GM23338 (cell line): ENCODE measurements at regions not wholly inside any gene's neighbourhood (a gene's known extent, or its start where the extent isn't known, plus 50 kb on each side); places are given as distances from the start of the nearest gene placed in this dataset.

Source experiments
- ATAC-seq: fragments of 200-7000 bp; cut with Tn5 transposase; 3 replicates; pipeline ENCODE4 v1.9.1; 2020
- DNase-seq: peaks from one replicate; pipeline ENCODE4 v3.0.0-alpha.2; 2015; ENCODE audit warnings: low spot score
- H2AFZ ChIP-seq: fragments of 200-600 bp; sonication (generic); 2 replicates; pipeline ENCODE4 v1.8.0; 2016; ENCODE audit warnings: antibody characterized with exemption, mild to moderate bottlenecking, moderate library complexity
- H3F3A ChIP-seq: fragments of 200-600 bp; sonication (generic); replicated peaks from 2 replicates; pipeline ENCODE4 v1.8.0; 2017; ENCODE audit warnings: antibody characterized with exemption, mixed run types, low read depth
- H3K27ac ChIP-seq: fragments of 200-600 bp; sonication (generic); 2 replicates; pipeline ENCODE4 v1.6.1; 2016; ENCODE audit warnings: low read depth
- H3K27me3 ChIP-seq: fragments of 200-600 bp; sonication (generic); 2 replicates; pipeline ENCODE4 v1.8.0; 2016; ENCODE audit warnings: mild to moderate bottlenecking, mixed run types, moderate library complexity; ENCODE audit not compliant: insufficient read depth
- H3K36me3 ChIP-seq: fragments of 200-600 bp; sonication (generic); 2 replicates; pipeline ENCODE4 v1.8.0; 2016; ENCODE audit warnings: mild to moderate bottlenecking; ENCODE audit not compliant: insufficient read depth
- H3K4me1 ChIP-seq: fragments of 200-600 bp; sonication (generic); 2 replicates; pipeline ENCODE4 v1.8.0; 2016; ENCODE audit warnings: mild to moderate bottlenecking, moderate library complexity; ENCODE audit not compliant: insufficient read depth
- H3K4me2 ChIP-seq: fragments of 200-600 bp; sonication (generic); 2 replicates; pipeline ENCODE4 v1.7.1; 2017; ENCODE audit warnings: mixed run types
- H3K4me3 ChIP-seq: fragments of 200-600 bp; sonication (generic); 2 replicates; pipeline ENCODE4 v1.6.1; 2016; ENCODE audit warnings: mixed run types
- H3K79me2 ChIP-seq: fragments of 200-600 bp; sonication (generic); replicated peaks from 2 replicates; pipeline ENCODE4 v1.8.0; 2017; ENCODE audit warnings: mild to moderate bottlenecking; ENCODE audit not compliant: insufficient read depth
- H3K9me2 ChIP-seq: fragments of 200-600 bp; sonication (generic); 2 replicates; pipeline ENCODE4 v1.8.0; 2017; ENCODE audit not compliant: insufficient read depth
- H4K20me1 ChIP-seq: fragments of 200-600 bp; sonication (generic); replicated peaks from 2 replicates; pipeline ENCODE4 v1.8.0; 2017; ENCODE audit warnings: mild to moderate bottlenecking; ENCODE audit not compliant: insufficient read depth
- H3K27ac Mint-ChIP-seq: 2 replicates; pipeline ENCODE4 v1.8.0; 2020; ENCODE audit warnings: inconsistent platforms, mild to moderate bottlenecking, moderate library complexity, mixed read lengths
- H3K27me3 Mint-ChIP-seq: 3 replicates; pipeline ENCODE4 v1.8.0; 2022; ENCODE audit warnings: low read depth, mild to moderate bottlenecking, moderate library complexity, mixed read lengths, inconsistent platforms; ENCODE audit not compliant: insufficient read depth, poor library complexity
- H3K36me3 Mint-ChIP-seq: 3 replicates; pipeline ENCODE4 v1.8.0; 2021; ENCODE audit warnings: low read depth, mild to moderate bottlenecking, inconsistent platforms, moderate library complexity, mixed read lengths
- H3K4me1 Mint-ChIP-seq: 3 replicates; pipeline ENCODE4 v1.8.0; 2020; ENCODE audit warnings: mild to moderate bottlenecking, inconsistent platforms, mixed read lengths
- H3K4me3 Mint-ChIP-seq: 3 replicates; pipeline ENCODE4 v1.8.0; 2021; ENCODE audit warnings: moderate library complexity, mild to moderate bottlenecking, inconsistent platforms, mixed read lengths
- H3K9me3 Mint-ChIP-seq: 3 replicates; pipeline ENCODE4 v1.8.0; 2020; ENCODE audit warnings: moderate library complexity, mild to moderate bottlenecking, inconsistent platforms, mixed read lengths
- CREB1 ChIP-seq: fragments of 250-450 bp; sonication (Bioruptor Pico); IDR thresholded peaks from 2 replicates; pipeline ENCODE4 v1.5.0; 2020; ENCODE audit warnings: low read depth, mild to moderate bottlenecking, moderate library complexity
- EZH2 ChIP-seq: fragments of 200-600 bp; sonication (generic); IDR thresholded peaks from one replicate; pipeline ENCODE4 v1.8.0; 2017; ENCODE audit warnings: antibody characterized with exemption, mild to moderate bottlenecking, low read depth; ENCODE audit not compliant: unreplicated experiment
- EZH2phosphoT487 ChIP-seq: fragments of 200-600 bp; sonication (generic); IDR thresholded peaks from one replicate; pipeline ENCODE4 v1.8.1; 2018; ENCODE audit warnings: antibody characterized with exemption; ENCODE audit not compliant: unreplicated experiment
- JUNB ChIP-seq: IDR thresholded peaks from one replicate; pipeline ENCODE4 v1.6.1; 2016; ENCODE audit warnings: antibody characterized with exemption; ENCODE audit not compliant: unreplicated experiment
- POLR2AphosphoS5 ChIP-seq: IDR thresholded peaks from 2 replicates; pipeline ENCODE4 v1.6.1; 2016; ENCODE audit warnings: antibody characterized with exemption, low read depth
- STAT1 ChIP-seq: IDR thresholded peaks from one replicate; pipeline ENCODE4 v1.6.1; 2016; ENCODE audit warnings: antibody characterized with exemption; ENCODE audit not compliant: unreplicated experiment
- ZNF114 ChIP-seq: fragments of 250-450 bp; sonication (Bioruptor Pico); IDR thresholded peaks from 2 replicates; pipeline ENCODE4 v1.5.0; 2020; ENCODE audit warnings: mild to moderate bottlenecking, moderate library complexity
- ZNF331 ChIP-seq: fragments of 250-450 bp; sonication (Bioruptor Pico); IDR thresholded peaks from 2 replicates; pipeline ENCODE4 v1.5.0; 2020; ENCODE audit warnings: low read depth, mild to moderate bottlenecking, moderate library complexity
- ZNF462 ChIP-seq: fragments of 250-450 bp; sonication (Bioruptor Pico); IDR thresholded peaks from 2 replicates; pipeline ENCODE4 v1.5.0; 2020; ENCODE audit warnings: mild to moderate bottlenecking, moderate library complexity
- TF ChIP-seq, protein P1 (sequence below): IDR thresholded peaks from one replicate; pipeline ENCODE4 v1.6.1; 2018; ENCODE audit warnings: antibody characterized with exemption; ENCODE audit not compliant: unreplicated experiment
- TF ChIP-seq, protein P2 (sequence below), 2 experiments: fragments of 200-600 bp in 1 of 2; sonication (generic) in 1 of 2; conservative IDR thresholded peaks; 2 replicates each; pipeline versions ENCODE4 v1.5.1 to v1.6.1; 2016 to 2017; ENCODE audit warnings: antibody characterized with exemption in 2 of 2, low read depth in 2 of 2, mild to moderate bottlenecking in 2 of 2, moderate library complexity in 1 of 2
- TF ChIP-seq, protein P3 (sequence below): IDR thresholded peaks from 2 replicates; pipeline ENCODE4 v1.6.1; 2016; ENCODE audit warnings: antibody characterized with exemption

GRCh38 chr10:6348096-6348874 is 145.6 kb downstream of the PFKFB3 start:
- H3K9me2 ChIP-seq = peaks cover 16% of the 10 kb centered on the region; the same call in 1 of the 2 replicates
- no peak overlapping the region for H3K4me3 ChIP-seq
- H3K4me1 Mint-ChIP-seq = peaks cover 11% of the 10 kb centered on the region
- no peaks in the 10 kb centered on the region for H4K20me1 ChIP-seq
- H3K27ac Mint-ChIP-seq = 0 out of 2 replicates have a peak overlapping the region, but pooled peaks have one; percentile 55
- H3F3A ChIP-seq = no peaks in the 10 kb centered on the region
- no peaks in the 10 kb centered on the region for H3K27me3 ChIP-seq
- H3K9me3 Mint-ChIP-seq = no peaks in the 10 kb centered on the region
- no peaks in the 10 kb centered on the region for H3K36me3 ChIP-seq
- no peaks in the 10 kb centered on the region for H3K36me3 Mint-ChIP-seq
- no peak overlapping the region for H3K4me3 Mint-ChIP-seq
- H3K4me2 ChIP-seq = no peak overlapping the region
- H3K27me3 Mint-ChIP-seq = no peaks in the 10 kb centered on the region
- H3K27ac ChIP-seq = no peak overlapping the region
- ATAC-seq = peak; percentile 55
- no peak for DNase-seq
- H2AFZ ChIP-seq = no peak overlapping the region
- TF ChIP-seq EZH2phosphoT487 = no peak
- TF ChIP-seq, protein P1, sequence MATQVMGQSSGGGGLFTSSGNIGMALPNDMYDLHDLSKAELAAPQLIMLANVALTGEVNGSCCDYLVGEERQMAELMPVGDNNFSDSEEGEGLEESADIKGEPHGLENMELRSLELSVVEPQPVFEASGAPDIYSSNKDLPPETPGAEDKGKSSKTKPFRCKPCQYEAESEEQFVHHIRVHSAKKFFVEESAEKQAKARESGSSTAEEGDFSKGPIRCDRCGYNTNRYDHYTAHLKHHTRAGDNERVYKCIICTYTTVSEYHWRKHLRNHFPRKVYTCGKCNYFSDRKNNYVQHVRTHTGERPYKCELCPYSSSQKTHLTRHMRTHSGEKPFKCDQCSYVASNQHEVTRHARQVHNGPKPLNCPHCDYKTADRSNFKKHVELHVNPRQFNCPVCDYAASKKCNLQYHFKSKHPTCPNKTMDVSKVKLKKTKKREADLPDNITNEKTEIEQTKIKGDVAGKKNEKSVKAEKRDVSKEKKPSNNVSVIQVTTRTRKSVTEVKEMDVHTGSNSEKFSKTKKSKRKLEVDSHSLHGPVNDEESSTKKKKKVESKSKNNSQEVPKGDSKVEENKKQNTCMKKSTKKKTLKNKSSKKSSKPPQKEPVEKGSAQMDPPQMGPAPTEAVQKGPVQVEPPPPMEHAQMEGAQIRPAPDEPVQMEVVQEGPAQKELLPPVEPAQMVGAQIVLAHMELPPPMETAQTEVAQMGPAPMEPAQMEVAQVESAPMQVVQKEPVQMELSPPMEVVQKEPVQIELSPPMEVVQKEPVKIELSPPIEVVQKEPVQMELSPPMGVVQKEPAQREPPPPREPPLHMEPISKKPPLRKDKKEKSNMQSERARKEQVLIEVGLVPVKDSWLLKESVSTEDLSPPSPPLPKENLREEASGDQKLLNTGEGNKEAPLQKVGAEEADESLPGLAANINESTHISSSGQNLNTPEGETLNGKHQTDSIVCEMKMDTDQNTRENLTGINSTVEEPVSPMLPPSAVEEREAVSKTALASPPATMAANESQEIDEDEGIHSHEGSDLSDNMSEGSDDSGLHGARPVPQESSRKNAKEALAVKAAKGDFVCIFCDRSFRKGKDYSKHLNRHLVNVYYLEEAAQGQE = no peak
- no peak for TF ChIP-seq ZNF462 (CRISPR knock-in tag)
- TF ChIP-seq, protein P2, sequence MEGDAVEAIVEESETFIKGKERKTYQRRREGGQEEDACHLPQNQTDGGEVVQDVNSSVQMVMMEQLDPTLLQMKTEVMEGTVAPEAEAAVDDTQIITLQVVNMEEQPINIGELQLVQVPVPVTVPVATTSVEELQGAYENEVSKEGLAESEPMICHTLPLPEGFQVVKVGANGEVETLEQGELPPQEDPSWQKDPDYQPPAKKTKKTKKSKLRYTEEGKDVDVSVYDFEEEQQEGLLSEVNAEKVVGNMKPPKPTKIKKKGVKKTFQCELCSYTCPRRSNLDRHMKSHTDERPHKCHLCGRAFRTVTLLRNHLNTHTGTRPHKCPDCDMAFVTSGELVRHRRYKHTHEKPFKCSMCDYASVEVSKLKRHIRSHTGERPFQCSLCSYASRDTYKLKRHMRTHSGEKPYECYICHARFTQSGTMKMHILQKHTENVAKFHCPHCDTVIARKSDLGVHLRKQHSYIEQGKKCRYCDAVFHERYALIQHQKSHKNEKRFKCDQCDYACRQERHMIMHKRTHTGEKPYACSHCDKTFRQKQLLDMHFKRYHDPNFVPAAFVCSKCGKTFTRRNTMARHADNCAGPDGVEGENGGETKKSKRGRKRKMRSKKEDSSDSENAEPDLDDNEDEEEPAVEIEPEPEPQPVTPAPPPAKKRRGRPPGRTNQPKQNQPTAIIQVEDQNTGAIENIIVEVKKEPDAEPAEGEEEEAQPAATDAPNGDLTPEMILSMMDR (conservative IDR thresholded peaks at IDR 0.05; ENCODE audit: low read depth in 2 of 2) = no peak
- TF ChIP-seq STAT1 = no peak
- TF ChIP-seq ZNF331 (CRISPR knock-in tag) = no peak
- TF ChIP-seq EZH2 = no peak
- TF ChIP-seq ZNF114 (CRISPR knock-in tag) = no peak
- TF ChIP-seq CREB1 (CRISPR knock-in tag) = no peak
- no peak for TF ChIP-seq JUNB
- no peak for TF ChIP-seq POLR2AphosphoS5
- TF ChIP-seq, protein P3, sequence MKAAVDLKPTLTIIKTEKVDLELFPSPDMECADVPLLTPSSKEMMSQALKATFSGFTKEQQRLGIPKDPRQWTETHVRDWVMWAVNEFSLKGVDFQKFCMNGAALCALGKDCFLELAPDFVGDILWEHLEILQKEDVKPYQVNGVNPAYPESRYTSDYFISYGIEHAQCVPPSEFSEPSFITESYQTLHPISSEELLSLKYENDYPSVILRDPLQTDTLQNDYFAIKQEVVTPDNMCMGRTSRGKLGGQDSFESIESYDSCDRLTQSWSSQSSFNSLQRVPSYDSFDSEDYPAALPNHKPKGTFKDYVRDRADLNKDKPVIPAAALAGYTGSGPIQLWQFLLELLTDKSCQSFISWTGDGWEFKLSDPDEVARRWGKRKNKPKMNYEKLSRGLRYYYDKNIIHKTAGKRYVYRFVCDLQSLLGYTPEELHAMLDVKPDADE = no peak
- H3K79me2 ChIP-seq = no peaks in the 10 kb centered on the region
- no peaks in the 10 kb centered on the region for H3K4me1 ChIP-seq
